Left ventricle myocardium inferior (tissue), 1 donor: ENCODE measurements at regions not wholly inside any gene's neighbourhood (a gene's known extent, or its start where the extent isn't known, plus 50 kb on each side); places are given as distances from the start of the nearest gene placed in this dataset.

Experiments used
- DNase-seq: peaks from one replicate; pipeline ENCODE4 v3.0.0-alpha.2; 2020
- H3K27ac ChIP-seq: fragments of 200-600 bp; replicated peaks from 2 replicates; pipeline ENCODE4 v1.8.0; 2021
- H3K27me3 ChIP-seq: fragments of 200-600 bp; 2 replicates; pipeline ENCODE4 v1.8.0; 2021; ENCODE audit warnings: low read depth
- H3K36me3 ChIP-seq: fragments of 200-600 bp; 2 replicates; pipeline ENCODE4 v1.8.0; 2021
- H3K4me1 ChIP-seq: fragments of 200-600 bp; 2 replicates; pipeline ENCODE4 v1.8.0; 2021
- H3K4me3 ChIP-seq: fragments of 200-600 bp; 2 replicates; pipeline ENCODE4 v1.8.0; 2021; ENCODE audit warnings: mild to moderate bottlenecking, moderate library complexity
- H3K9me3 ChIP-seq: fragments of 200-600 bp; replicated peaks from 2 replicates; pipeline ENCODE4 v1.8.0; 2021
- intact Hi-C: fragments of 100-400 bp; cut with micrococcal nuclease; formaldehyde crosslinking; loops from one replicate; pipeline ENCODE4 v1.11.0; 2022
- TF ChIP-seq, protein P1 (sequence below): fragments of 200-600 bp; IDR thresholded peaks from 2 replicates; pipeline ENCODE4 v1.8.0; 2021; ENCODE audit warnings: antibody characterized with exemption, mild to moderate bottlenecking, borderline replicate concordance
- donor health status: DM: no; HTN: yes; CAD: no; lungs with severe emphysema.

DNA sequence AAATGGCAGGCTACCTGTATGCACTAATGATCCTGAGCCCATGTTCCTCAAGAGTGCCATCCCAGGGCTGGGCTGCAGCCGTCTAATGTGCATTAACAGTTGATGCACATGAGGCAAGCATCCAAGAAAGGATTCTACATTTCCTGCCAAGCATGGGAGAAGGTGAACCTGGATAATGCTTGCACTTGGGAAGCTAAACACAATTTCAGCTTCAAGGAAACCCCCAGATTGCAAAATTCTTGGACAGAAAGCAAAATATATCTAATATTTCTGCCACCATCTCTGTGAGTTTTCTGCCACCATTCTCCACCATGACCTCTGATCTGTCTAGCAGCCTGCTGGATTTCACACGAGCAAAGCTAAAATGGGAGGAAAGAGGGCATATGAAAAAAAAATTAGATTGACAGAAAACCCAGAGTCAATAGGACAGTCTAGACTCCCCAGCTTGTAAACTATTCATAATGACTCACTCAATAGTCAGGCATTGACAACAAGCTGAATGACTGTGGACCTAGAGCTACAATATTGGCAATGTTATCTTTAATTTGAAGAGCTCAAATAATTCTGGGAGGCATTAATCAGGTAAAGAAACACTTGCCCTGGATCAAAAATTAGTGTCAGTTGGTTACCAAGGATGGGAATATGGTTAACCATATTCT is 91.9 kb upstream of the BCL2L14 start:
- H3K4me3 ChIP-seq = no peak overlapping the region
- no peaks in the 10 kb centered on the region for H3K36me3 ChIP-seq
- intact Hi-C loops = no loop called here
- H3K4me1 ChIP-seq = no peaks in the 10 kb centered on the region
- no peaks in the 10 kb centered on the region for H3K27me3 ChIP-seq
- TF ChIP-seq, protein P1, sequence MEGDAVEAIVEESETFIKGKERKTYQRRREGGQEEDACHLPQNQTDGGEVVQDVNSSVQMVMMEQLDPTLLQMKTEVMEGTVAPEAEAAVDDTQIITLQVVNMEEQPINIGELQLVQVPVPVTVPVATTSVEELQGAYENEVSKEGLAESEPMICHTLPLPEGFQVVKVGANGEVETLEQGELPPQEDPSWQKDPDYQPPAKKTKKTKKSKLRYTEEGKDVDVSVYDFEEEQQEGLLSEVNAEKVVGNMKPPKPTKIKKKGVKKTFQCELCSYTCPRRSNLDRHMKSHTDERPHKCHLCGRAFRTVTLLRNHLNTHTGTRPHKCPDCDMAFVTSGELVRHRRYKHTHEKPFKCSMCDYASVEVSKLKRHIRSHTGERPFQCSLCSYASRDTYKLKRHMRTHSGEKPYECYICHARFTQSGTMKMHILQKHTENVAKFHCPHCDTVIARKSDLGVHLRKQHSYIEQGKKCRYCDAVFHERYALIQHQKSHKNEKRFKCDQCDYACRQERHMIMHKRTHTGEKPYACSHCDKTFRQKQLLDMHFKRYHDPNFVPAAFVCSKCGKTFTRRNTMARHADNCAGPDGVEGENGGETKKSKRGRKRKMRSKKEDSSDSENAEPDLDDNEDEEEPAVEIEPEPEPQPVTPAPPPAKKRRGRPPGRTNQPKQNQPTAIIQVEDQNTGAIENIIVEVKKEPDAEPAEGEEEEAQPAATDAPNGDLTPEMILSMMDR = no peak
- H3K27ac ChIP-seq = no peak overlapping the region
- DNase-seq = no peak
- no peaks in the 10 kb centered on the region for H3K9me3 ChIP-seq

DNA sequence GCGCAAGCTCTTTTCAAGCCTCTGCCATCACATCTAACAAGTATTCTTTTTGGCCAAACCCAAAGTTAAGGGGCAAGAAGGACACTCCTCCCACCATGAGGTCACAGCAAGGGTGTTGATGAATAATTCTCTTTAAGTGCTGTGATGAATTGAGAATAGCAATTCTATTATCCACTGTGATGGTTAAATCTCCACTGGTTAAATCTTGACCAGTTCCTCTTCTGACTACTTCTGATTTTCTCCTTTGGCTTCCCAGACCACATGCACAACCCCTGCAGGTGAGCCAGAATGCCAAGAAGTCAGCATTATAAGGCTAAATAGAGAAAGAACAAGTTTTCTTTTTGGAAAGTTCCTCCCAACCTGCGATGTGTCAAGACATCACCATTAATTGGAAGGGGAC is 90.6 kb upstream of the BCL2L14 start:
- TF ChIP-seq, protein P1 = no peak

GRCh38 chr12:11981121-11981733 is 89.5 kb upstream of the BCL2L14 start:
- H3K36me3 ChIP-seq = no peaks in the 10 kb centered on the region
- no peaks in the 10 kb centered on the region for H3K4me1 ChIP-seq
- H3K9me3 ChIP-seq = peaks cover 4% of the 10 kb centered on the region
- no peaks in the 10 kb centered on the region for H3K27me3 ChIP-seq
- H3K4me3 ChIP-seq = no peak overlapping the region
- DNase-seq = no peak
- TF ChIP-seq, protein P1 = no peak
- no peak overlapping the region for H3K27ac ChIP-seq
- intact Hi-C loops = no loop called here

More for the DNA sequence above, 90.6 kb upstream of the BCL2L14 start:
- no peak overlapping the region for H3K27ac ChIP-seq
- no peak overlapping the region for H3K4me3 ChIP-seq
- no peaks in the 10 kb centered on the region for H3K9me3 ChIP-seq
- no peaks in the 10 kb centered on the region for H3K36me3 ChIP-seq
- H3K4me1 ChIP-seq = no peaks in the 10 kb centered on the region
- no peaks in the 10 kb centered on the region for H3K27me3 ChIP-seq
- no peak for DNase-seq
- intact Hi-C loops = no loop called here

DNA sequence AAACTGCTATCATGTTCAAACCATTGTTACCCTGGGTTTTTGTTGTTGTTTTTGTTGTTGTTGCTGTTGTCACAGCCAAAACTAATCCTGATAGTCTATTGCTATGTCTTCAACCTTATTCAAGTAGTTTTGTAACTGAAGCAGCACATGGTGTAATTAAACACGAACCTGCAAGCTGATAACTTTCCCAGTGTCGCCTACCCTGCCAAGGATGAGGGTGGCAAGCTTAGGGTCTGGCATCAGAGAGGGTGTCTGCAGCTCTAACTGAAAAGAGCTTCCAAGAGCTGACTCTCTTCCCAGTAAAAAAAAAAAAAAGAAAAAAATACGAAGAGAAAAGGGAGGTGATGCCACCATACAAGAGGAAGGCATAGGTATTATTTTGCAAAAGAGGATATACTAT is 86.3 kb upstream of the BCL2L14 start:
- Histone ChIP-seq H3K27ac (no peak overlapping the region), H3K9me3 (peaks cover 4% of the 10 kb centered on the region), H3K27me3 (no peaks in the 10 kb centered on the region), H3K4me3 (no peak overlapping the region), H3K4me1 (no peaks in the 10 kb centered on the region), H3K36me3 (no peaks in the 10 kb centered on the region)
- DNase-seq = no peak
- intact Hi-C loops = no loop called here
- TF ChIP-seq, protein P1 = no peak

GRCh38 chr12:11986165-11986564 is 84.6 kb upstream of the BCL2L14 start:
- intact Hi-C loops = no loop called here
- no peaks in the 10 kb centered on the region for H3K4me1 ChIP-seq
- H3K9me3 ChIP-seq = peaks cover 4% of the 10 kb centered on the region
- H3K27me3 ChIP-seq = no peaks in the 10 kb centered on the region
- no peak overlapping the region for H3K27ac ChIP-seq
- no peak overlapping the region for H3K4me3 ChIP-seq
- DNase-seq = no peak
- TF ChIP-seq, protein P1 = no peak
- no peaks in the 10 kb centered on the region for H3K36me3 ChIP-seq
